WERI-Rb-1 (cell line): ENCODE measurements at regions not wholly inside any gene's neighbourhood (a gene's known extent, or its start where the extent isn't known, plus 50 kb on each side); places are given as distances from the start of the nearest gene placed in this dataset.
"Not testable (repeated sequence)": the region's sequence is repeated elsewhere in the genome, so short reads cannot be mapped to it uniquely, and the experiment has no call there.

ENCODE experiments used
- DNase-seq: peaks from one replicate; pipeline ENCODE4 v3.0.0-alpha.2; 2020
- H3K27ac ChIP-seq: fragments of 250-450 bp; sonication (Bioruptor Pico); 2 replicates; pipeline ENCODE4 v1.5.1; 2020; ENCODE audit warnings: mild to moderate bottlenecking, moderate library complexity
- H3K27me3 ChIP-seq: fragments of 250-450 bp; sonication (Bioruptor Pico); 2 replicates; pipeline ENCODE4 v1.5.1; 2021; ENCODE audit warnings: mild to moderate bottlenecking, low read depth, moderate library complexity; ENCODE audit not compliant: insufficient read depth, severe bottlenecking
- H3K36me3 ChIP-seq: fragments of 250-450 bp; sonication (Bioruptor Pico); 2 replicates; pipeline ENCODE4 v1.5.1; 2020; ENCODE audit warnings: mild to moderate bottlenecking, moderate library complexity
- H3K4me3 ChIP-seq: 2 replicates; pipeline ENCODE4 v1.5.1; 2011; ENCODE audit warnings: low read depth, mild to moderate bottlenecking, control low read depth, low read length
- H3K9me3 ChIP-seq: fragments of 250-450 bp; sonication (Bioruptor Pico); 2 replicates; pipeline ENCODE4 v1.5.1; 2021; ENCODE audit warnings: mild to moderate bottlenecking, moderate library complexity; ENCODE audit not compliant: severe bottlenecking
- TF ChIP-seq, protein P1 (sequence below): IDR thresholded peaks from 2 replicates; pipeline ENCODE4 v1.5.1; 2011; ENCODE audit warnings: low read depth, mild to moderate bottlenecking, control low read depth, inconsistent platforms, low read length

GRCh38 chr18:70390371-70391090 is 101.7 kb downstream of the SOCS6 start:
- no peak overlapping the region for H3K4me3 ChIP-seq
- no peaks in the 10 kb centered on the region for H3K9me3 ChIP-seq
- TF ChIP-seq, protein P1, sequence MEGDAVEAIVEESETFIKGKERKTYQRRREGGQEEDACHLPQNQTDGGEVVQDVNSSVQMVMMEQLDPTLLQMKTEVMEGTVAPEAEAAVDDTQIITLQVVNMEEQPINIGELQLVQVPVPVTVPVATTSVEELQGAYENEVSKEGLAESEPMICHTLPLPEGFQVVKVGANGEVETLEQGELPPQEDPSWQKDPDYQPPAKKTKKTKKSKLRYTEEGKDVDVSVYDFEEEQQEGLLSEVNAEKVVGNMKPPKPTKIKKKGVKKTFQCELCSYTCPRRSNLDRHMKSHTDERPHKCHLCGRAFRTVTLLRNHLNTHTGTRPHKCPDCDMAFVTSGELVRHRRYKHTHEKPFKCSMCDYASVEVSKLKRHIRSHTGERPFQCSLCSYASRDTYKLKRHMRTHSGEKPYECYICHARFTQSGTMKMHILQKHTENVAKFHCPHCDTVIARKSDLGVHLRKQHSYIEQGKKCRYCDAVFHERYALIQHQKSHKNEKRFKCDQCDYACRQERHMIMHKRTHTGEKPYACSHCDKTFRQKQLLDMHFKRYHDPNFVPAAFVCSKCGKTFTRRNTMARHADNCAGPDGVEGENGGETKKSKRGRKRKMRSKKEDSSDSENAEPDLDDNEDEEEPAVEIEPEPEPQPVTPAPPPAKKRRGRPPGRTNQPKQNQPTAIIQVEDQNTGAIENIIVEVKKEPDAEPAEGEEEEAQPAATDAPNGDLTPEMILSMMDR: no peak
- no peak for DNase-seq
- H3K27me3 ChIP-seq: no peaks in the 10 kb centered on the region
- H3K27ac ChIP-seq: no peak overlapping the region
- no peaks in the 10 kb centered on the region for H3K36me3 ChIP-seq

DNA sequence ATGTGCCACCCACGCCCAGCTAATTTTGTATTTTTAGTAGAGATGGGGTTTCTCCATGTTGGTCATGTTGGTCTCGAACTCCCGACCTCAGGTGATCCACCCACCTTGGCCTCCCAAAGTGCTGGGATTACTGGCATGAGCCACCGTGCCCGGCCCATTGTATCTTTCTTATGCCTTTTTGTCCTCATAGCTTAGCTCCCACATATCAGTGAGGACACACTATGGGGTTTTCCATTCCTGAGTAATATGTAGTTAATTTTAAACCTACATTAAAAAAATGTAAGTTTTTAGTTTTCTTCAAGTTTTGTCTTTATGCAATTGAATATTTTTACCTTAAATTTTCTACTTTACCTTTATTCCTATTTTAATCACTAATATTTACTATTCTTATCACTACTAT is 100.2 kb downstream of the SOCS6 start:
- DNase-seq, H3K4me3 ChIP-seq, H3K27ac ChIP-seq, H3K9me3 ChIP-seq, H3K36me3 ChIP-seq, H3K27me3 ChIP-seq: not testable (repeated sequence)

GRCh38 chr18:70387027-70387426 is 98.2 kb downstream of the SOCS6 start:
- no peak overlapping the region for H3K27ac ChIP-seq
- H3K27me3 ChIP-seq: no peaks in the 10 kb centered on the region
- DNase-seq: no peak
- TF ChIP-seq, protein P1: no peak
- H3K4me3 ChIP-seq: no peak overlapping the region
- no peaks in the 10 kb centered on the region for H3K9me3 ChIP-seq
- no peaks in the 10 kb centered on the region for H3K36me3 ChIP-seq

- no peak for DNase-seq
- TF ChIP-seq, protein P1: no peak
Measured at GRCh38 chr18:70386582-70386981, 97.7 kb downstream of the SOCS6 start.

DNA sequence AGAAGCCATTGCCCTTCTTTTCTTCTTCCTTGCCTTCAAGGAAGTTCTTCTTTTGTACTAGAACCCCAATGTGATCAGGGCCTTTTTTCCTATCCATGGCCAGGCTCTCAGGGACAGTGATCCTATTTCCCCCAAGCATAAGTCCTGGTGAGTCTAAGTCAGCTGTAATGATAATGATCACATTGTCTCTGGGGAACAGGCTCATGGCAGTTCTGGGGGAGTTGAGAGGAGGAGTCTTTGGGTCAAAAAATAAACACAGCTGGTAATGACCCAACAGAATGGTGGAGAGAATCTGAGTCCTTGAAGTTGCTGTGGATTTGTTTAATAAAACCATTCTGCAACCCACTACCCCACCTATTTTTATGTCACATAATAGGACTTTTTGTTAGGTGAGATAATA is 96.6 kb downstream of the SOCS6 start:
- H3K27me3 ChIP-seq: no peaks in the 10 kb centered on the region
- TF ChIP-seq, protein P1: no peak
- no peak overlapping the region for H3K27ac ChIP-seq
- H3K9me3 ChIP-seq: no peaks in the 10 kb centered on the region
- no peak for DNase-seq
- H3K36me3 ChIP-seq: no peaks in the 10 kb centered on the region
- H3K4me3 ChIP-seq: no peak overlapping the region

More at GRCh38 chr18:70386582-70386981, 97.7 kb downstream of the SOCS6 start:
- no peaks in the 10 kb centered on the region for H3K36me3 ChIP-seq
- H3K27ac ChIP-seq: no peak overlapping the region
- no peaks in the 10 kb centered on the region for H3K9me3 ChIP-seq
- H3K27me3 ChIP-seq: no peaks in the 10 kb centered on the region
- H3K4me3 ChIP-seq: no peak overlapping the region

DNA sequence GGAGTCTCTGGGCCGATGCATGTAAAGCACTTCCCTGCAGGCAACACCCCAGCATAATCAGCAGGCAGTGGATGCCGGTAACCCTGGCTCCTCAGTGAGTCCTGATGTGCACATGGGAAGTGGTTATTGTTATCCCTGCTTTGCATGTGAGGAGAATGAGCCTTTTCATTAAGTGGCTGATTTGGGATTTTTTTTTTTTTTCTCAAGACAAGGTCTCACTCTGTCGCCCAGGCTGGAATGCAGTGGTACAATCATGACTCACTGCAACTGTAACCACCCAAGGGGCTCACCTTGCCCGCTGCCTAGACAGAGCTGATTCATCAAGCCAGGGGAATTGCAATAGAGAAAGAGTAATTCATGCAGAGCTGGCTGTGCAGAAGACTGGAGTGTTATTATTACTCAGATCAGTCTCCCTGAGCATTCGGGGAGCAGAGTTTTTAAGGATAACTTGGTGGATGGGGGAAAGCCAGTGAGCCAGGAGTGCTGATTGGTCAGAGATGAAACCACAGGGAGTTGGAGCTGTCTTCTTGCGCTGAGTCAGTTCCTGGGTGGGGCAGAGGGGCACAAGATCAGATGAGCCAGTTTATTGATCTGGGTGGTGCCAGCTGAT is 95.4 kb downstream of the SOCS6 start:
- no peak overlapping the region for H3K27ac ChIP-seq
- no peaks in the 10 kb centered on the region for H3K36me3 ChIP-seq
- H3K27me3 ChIP-seq: no peaks in the 10 kb centered on the region
- no peak for DNase-seq
- no peak overlapping the region for H3K4me3 ChIP-seq
- TF ChIP-seq, protein P1: no peak
- no peaks in the 10 kb centered on the region for H3K9me3 ChIP-seq
